OCI-LY3 (cell line): ENCODE measurements at regions not wholly inside any gene's neighbourhood (a gene's known extent, or its start where the extent isn't known, plus 50 kb on each side); places are given as distances from the start of the nearest gene placed in this dataset.

Experiments used
- H2AFZ ChIP-seq: fragments of 200-600, 300-600 bp; shearing (Covaris generic); 2 replicates; pipeline ENCODE4 v1.6.0; 2014; ENCODE audit warnings: antibody characterized with exemption, low read depth, low read length
- H3K27ac ChIP-seq: fragments of 200-600, 300-600 bp; sonication (generic); 2 replicates; pipeline ENCODE4 v1.5.1; 2014; ENCODE audit warnings: mild to moderate bottlenecking, low read length, moderate library complexity, mixed read lengths
- H3K27me3 ChIP-seq: fragments of 200-600, 300-600 bp; sonication (generic); 2 replicates; pipeline ENCODE4 v1.6.1; 2014; ENCODE audit warnings: low read depth, low read length, mixed read lengths
- H3K36me3 ChIP-seq: fragments of 200-600, 300-600 bp; sonication (generic); replicated peaks from 2 replicates; pipeline ENCODE3; 2014; ENCODE audit warnings: low read depth, low read length, mixed read lengths
- H3K4me1 ChIP-seq: fragments of 300-600, 200-600 bp; sonication (generic); 2 replicates; pipeline ENCODE4 v1.6.1; 2014; ENCODE audit warnings: low read length, mixed read lengths
- H3K4me2 ChIP-seq: fragments of 200-600, 300-600 bp; sonication (generic); 2 replicates; pipeline ENCODE4 v1.6.1; 2014; ENCODE audit warnings: low read length, mixed read lengths
- H3K4me3 ChIP-seq: fragments of 300-600, 200-600 bp; sonication (generic); 2 replicates; pipeline ENCODE4 v1.5.1; 2014; ENCODE audit warnings: antibody characterized with exemption, mild to moderate bottlenecking, low read length, moderate library complexity
- H3K79me2 ChIP-seq: fragments of 300-600, 200-600 bp; shearing (Covaris generic); 2 replicates; pipeline ENCODE4 v1.6.1; 2014; ENCODE audit warnings: mild to moderate bottlenecking, low read length, mixed read lengths
- H3K9ac ChIP-seq: fragments of 300-600, 200-600 bp; shearing (Covaris generic); 2 replicates; pipeline ENCODE4 v1.6.0; 2014; ENCODE audit warnings: mild to moderate bottlenecking, low read length, moderate library complexity
- H3K9me3 ChIP-seq: fragments of 200-600, 300-600 bp; shearing (Covaris generic); 2 replicates; pipeline ENCODE4 v1.6.1; 2014; ENCODE audit warnings: low read length, mixed read lengths; ENCODE audit not compliant: insufficient read depth
- H4K20me1 ChIP-seq: fragments of 200-600, 300-600 bp; sonication (generic); 2 replicates; pipeline ENCODE4 v1.6.1; 2016; ENCODE audit warnings: low read length, mixed read lengths; ENCODE audit not compliant: insufficient read depth
- EZH2phosphoT487 ChIP-seq: fragments of 200-600 bp; shearing (Covaris generic); IDR thresholded peaks from 2 replicates; pipeline ENCODE4 v1.6.1; 2018; ENCODE audit warnings: antibody characterized with exemption, mixed run types, low read depth
- TF ChIP-seq, protein P1 (sequence below): fragments of 200-600, 300-600 bp; sonication (generic); IDR thresholded peaks from 2 replicates; pipeline ENCODE4 v1.5.1; 2014; ENCODE audit warnings: antibody characterized with exemption, low read length, low read depth

DNA sequence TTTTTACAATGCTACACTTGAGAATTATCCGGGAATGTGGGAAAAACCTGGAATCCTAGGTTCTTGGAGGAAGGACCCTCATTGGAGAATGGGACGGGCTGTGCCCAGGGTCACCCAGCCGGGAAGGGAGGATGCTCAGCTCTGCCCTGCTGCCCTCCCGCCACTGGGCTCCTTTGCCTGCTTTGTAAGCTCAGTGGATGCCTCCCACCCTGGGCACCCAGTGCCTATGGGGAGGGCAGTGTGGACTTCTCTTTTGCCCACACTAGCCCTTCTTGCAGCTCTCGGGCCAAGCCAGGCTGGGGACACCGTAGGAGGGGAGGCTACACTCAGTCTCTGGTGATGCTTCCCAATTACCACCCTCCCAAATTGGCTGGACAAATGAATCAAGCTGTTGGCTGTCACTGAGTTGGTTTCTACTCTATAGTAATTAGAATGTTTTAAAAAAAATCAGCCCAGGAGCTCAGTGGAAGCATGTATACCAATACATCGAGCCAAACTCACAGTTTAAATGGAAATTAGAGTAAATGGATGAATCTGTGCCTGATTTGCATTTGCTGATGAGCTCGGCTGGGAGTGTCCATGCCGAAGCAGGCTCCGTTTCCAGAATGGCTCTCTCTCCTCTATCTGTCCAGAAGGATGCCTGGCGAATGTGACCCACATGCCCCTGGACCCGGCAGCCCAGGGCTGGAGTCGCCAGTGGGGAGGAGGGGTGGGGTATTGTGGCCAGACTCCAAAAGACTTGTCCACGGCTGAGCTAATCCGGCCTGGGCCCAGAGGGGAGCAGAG, 317.0 kb downstream of the CTTN start:
- Histone ChIP-seq H3K4me3 (no peak overlapping the region), H3K4me1 (no peaks in the 10 kb centered on the region), H3K27ac (no peak overlapping the region), H3K27me3 (peaks cover 50% of the 10 kb centered on the region), H4K20me1 (no peaks in the 10 kb centered on the region; the same call in 1 of the 2 replicates), H3K79me2 (no peaks in the 10 kb centered on the region), H3K36me3 (no peaks in the 10 kb centered on the region), H3K9me3 (no peaks in the 10 kb centered on the region), H2AFZ (no peak overlapping the region), H3K4me2 (no peak overlapping the region), H3K9ac (no peak overlapping the region)
- TF ChIP-seq, protein P1, sequence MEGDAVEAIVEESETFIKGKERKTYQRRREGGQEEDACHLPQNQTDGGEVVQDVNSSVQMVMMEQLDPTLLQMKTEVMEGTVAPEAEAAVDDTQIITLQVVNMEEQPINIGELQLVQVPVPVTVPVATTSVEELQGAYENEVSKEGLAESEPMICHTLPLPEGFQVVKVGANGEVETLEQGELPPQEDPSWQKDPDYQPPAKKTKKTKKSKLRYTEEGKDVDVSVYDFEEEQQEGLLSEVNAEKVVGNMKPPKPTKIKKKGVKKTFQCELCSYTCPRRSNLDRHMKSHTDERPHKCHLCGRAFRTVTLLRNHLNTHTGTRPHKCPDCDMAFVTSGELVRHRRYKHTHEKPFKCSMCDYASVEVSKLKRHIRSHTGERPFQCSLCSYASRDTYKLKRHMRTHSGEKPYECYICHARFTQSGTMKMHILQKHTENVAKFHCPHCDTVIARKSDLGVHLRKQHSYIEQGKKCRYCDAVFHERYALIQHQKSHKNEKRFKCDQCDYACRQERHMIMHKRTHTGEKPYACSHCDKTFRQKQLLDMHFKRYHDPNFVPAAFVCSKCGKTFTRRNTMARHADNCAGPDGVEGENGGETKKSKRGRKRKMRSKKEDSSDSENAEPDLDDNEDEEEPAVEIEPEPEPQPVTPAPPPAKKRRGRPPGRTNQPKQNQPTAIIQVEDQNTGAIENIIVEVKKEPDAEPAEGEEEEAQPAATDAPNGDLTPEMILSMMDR: no peak
- TF ChIP-seq EZH2phosphoT487: no peak

DNA sequence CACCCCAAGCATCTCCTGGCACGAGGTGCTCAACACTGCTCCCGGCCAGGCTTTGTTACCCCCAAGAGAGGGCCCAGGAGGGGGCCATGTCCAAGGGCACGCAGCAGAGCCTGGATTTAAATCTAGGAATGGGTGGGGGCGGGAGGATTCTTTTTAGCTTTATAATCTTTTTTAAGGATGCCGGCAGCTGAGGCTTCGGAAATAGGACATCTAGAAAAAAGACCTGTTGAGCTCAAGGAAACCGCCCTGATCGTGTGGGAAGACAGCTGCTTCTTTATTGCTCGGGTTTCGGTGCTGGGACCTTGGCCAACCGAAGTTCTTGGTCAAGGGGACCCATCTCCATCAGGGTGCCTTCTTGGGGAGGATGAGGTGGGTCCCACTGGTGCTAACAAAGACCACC, 317.9 kb downstream of the CTTN start:
- H2AFZ ChIP-seq: no peak overlapping the region
- no peaks in the 10 kb centered on the region for H3K79me2 ChIP-seq
- H3K27me3 ChIP-seq: peaks cover 44% of the 10 kb centered on the region
- H3K4me3 ChIP-seq: no peak overlapping the region
- H3K9me3 ChIP-seq: no peaks in the 10 kb centered on the region
- no peak overlapping the region for H3K9ac ChIP-seq
- no peak overlapping the region for H3K27ac ChIP-seq
- no peak for TF ChIP-seq EZH2phosphoT487
- TF ChIP-seq, protein P1: no peak
- no peaks in the 10 kb centered on the region for H3K4me1 ChIP-seq
- H3K36me3 ChIP-seq: no peaks in the 10 kb centered on the region
- H4K20me1 ChIP-seq: no peaks in the 10 kb centered on the region; the same call in 1 of the 2 replicates
- H3K4me2 ChIP-seq: no peak overlapping the region

DNA sequence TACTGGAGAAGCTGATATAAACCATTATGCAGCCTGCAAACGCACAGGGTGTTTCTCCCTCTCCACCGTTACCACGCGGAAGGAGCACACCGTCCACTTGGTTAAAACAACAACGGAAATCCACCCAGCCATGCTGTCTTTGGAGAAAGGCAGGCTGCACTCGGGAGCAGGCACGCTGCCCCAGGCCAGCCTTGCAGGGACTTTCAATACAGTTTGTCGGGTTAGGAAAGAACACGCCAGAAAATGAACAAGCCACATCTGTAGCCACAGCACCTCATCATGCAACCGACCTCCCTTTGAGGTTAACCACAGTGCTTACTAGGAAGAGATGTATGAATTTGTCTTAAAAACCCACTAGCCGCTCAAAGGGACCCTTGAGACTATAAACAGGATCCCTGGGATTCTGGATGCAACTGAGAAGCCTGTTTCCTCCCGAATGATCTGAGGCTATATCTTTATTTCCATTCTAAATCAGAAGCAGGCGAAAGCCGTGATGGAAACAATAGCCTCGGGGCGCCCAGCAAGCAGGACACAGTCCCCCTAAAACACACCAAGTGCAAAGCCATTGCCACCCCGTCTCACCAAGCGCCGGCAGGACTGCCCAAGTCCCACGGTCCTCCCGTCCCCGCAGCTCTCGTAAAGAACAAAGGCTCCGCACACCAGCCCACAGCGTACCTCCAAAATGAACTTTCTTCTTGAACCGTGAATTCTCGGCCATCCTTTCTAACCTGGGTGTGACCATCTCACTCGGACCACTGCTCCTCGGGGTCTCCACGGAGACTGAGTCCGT, 318.9 kb downstream of the CTTN start:
- no peak overlapping the region for H3K4me2 ChIP-seq
- no peaks in the 10 kb centered on the region for H3K4me1 ChIP-seq
- peaks cover 44% of the 10 kb centered on the region for H3K27me3 ChIP-seq
- H3K27ac ChIP-seq: no peak overlapping the region
- no peaks in the 10 kb centered on the region; the same call in 1 of the 2 replicates for H4K20me1 ChIP-seq
- H3K36me3 ChIP-seq: no peaks in the 10 kb centered on the region
- TF ChIP-seq EZH2phosphoT487: no peak
- TF ChIP-seq, protein P1: no peak
- H3K4me3 ChIP-seq: no peak overlapping the region
- no peak overlapping the region for H2AFZ ChIP-seq
- H3K79me2 ChIP-seq: no peaks in the 10 kb centered on the region
- no peaks in the 10 kb centered on the region for H3K9me3 ChIP-seq
- H3K9ac ChIP-seq: no peak overlapping the region

DNA sequence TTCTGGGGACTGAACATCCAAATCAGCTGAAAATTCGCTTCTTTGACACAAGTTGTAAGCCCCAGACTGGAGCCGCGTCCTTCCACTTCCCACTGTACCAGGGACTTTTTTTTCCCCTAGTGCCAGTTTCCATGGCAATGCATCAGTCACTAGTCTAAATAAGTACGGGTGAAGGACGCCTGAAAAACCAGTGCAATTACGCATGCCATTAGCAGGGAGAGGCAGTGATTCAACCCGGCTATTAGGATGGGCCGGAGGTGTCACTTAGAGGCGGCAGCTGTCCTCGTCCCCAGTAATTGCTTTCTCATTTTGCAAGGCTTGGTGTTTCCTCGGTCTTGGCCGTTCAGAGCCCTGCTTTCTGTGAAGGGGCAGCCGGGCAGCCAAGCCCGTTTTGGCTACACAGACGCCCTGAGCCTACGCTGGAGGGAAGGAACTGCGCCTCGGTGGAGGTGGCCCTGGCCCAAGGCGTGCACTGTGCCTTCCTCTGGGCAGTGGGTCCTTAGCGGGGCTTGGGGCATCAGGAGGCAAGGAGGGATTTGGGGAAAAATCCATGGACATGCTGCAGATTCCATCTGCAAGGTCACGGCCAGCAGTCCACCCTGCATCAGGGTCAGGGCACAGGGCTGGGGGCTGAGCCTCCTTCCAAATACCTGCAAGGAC, 319.7 kb downstream of the CTTN start:
- Histone ChIP-seq H3K4me1 (no peaks in the 10 kb centered on the region), H3K4me2 (no peak overlapping the region)

More for the DNA sequence above, 319.7 kb downstream of the CTTN start:
- H3K9me3 ChIP-seq: no peaks in the 10 kb centered on the region
- H3K27me3 ChIP-seq: peaks cover 47% of the 10 kb centered on the region
- no peak overlapping the region for H2AFZ ChIP-seq
- H3K9ac ChIP-seq: no peak overlapping the region
- no peak for TF ChIP-seq EZH2phosphoT487
- TF ChIP-seq, protein P1: no peak
- no peaks in the 10 kb centered on the region; the same call in 1 of the 2 replicates for H4K20me1 ChIP-seq
- H3K79me2 ChIP-seq: no peaks in the 10 kb centered on the region
- no peak overlapping the region for H3K4me3 ChIP-seq
- no peaks in the 10 kb centered on the region for H3K36me3 ChIP-seq
- no peak overlapping the region for H3K27ac ChIP-seq
